ENCODE measurements at regions not wholly inside any gene's neighbourhood (a gene's known extent, or its start where the extent isn't known, plus 50 kb on each side); places are given as distances from the start of the nearest gene placed in this dataset.

- H3K79me2 ChIP-seq (ENCODE audit: insufficient read depth, low read length) = no peaks in the 10 kb centered on the region
- TF ChIP-seq EZH2phosphoT487 (IDR thresholded peaks at IDR 0.05; ENCODE audit: borderline replicate concordance) = no peak
- TF ChIP-seq, protein P1, sequence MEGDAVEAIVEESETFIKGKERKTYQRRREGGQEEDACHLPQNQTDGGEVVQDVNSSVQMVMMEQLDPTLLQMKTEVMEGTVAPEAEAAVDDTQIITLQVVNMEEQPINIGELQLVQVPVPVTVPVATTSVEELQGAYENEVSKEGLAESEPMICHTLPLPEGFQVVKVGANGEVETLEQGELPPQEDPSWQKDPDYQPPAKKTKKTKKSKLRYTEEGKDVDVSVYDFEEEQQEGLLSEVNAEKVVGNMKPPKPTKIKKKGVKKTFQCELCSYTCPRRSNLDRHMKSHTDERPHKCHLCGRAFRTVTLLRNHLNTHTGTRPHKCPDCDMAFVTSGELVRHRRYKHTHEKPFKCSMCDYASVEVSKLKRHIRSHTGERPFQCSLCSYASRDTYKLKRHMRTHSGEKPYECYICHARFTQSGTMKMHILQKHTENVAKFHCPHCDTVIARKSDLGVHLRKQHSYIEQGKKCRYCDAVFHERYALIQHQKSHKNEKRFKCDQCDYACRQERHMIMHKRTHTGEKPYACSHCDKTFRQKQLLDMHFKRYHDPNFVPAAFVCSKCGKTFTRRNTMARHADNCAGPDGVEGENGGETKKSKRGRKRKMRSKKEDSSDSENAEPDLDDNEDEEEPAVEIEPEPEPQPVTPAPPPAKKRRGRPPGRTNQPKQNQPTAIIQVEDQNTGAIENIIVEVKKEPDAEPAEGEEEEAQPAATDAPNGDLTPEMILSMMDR (conservative IDR thresholded peaks at IDR 0.05; ENCODE audit: low read length) = no peak
- no peaks in the 10 kb centered on the region for H3K9me2 ChIP-seq (replicated peaks; ENCODE audit: low read depth, low read length)
- H3K4me2 ChIP-seq (ENCODE audit: low read depth, low read length, poor library complexity, severe bottlenecking) = no peak overlapping the region
- H3F3A ChIP-seq (ENCODE audit: low read depth) = no peaks in the 10 kb centered on the region
- no peak overlapping the region for H3K9ac ChIP-seq (ENCODE audit: low read depth, low read length, poor library complexity, severe bottlenecking)
- no peaks in the 10 kb centered on the region for H3K9me3 ChIP-seq (ENCODE audit: insufficient read depth, low read depth, low read length)
- no peaks in the 10 kb centered on the region for H4K20me1 ChIP-seq (ENCODE audit: insufficient read depth, low read length, poor library complexity, severe bottlenecking)
- H2AFZ ChIP-seq (ENCODE audit: low read length) = no peak overlapping the region
- H3K4me1 ChIP-seq (ENCODE audit: insufficient read depth, low read length, poor library complexity, severe bottlenecking) = no peaks in the 10 kb centered on the region
- no peak overlapping the region for H3K4me3 ChIP-seq (ENCODE audit: low read length, poor library complexity, severe bottlenecking)
- no peaks in the 10 kb centered on the region for H3K27me3 ChIP-seq (ENCODE audit: insufficient read depth, low read length, poor library complexity, severe bottlenecking)
- H3K36me3 ChIP-seq (ENCODE audit: insufficient read depth, low read length) = no peaks in the 10 kb centered on the region
Observed at GRCh38 chr1:219465212-219466093, 147.5 kb downstream of the ZC3H11B start.

GRCh38 chr1:219463636-219464035, 149.3 kb downstream of the ZC3H11B start:
- H3K27me3 ChIP-seq (ENCODE audit: insufficient read depth, low read length, poor library complexity, severe bottlenecking) = no peaks in the 10 kb centered on the region
- no peaks in the 10 kb centered on the region for H3F3A ChIP-seq (ENCODE audit: low read depth)
- no peaks in the 10 kb centered on the region for H3K4me1 ChIP-seq (ENCODE audit: insufficient read depth, low read length, poor library complexity, severe bottlenecking)
- no peaks in the 10 kb centered on the region for H3K36me3 ChIP-seq (ENCODE audit: insufficient read depth, low read length)
- no peaks in the 10 kb centered on the region for H3K79me2 ChIP-seq (ENCODE audit: insufficient read depth, low read length)
- no peaks in the 10 kb centered on the region for H3K9me3 ChIP-seq (ENCODE audit: insufficient read depth, low read depth, low read length)
- H3K4me2 ChIP-seq (ENCODE audit: low read depth, low read length, poor library complexity, severe bottlenecking) = no peak overlapping the region
- H3K4me3 ChIP-seq (ENCODE audit: low read length, poor library complexity, severe bottlenecking) = no peak overlapping the region
- TF ChIP-seq EZH2phosphoT487 (IDR thresholded peaks at IDR 0.05; ENCODE audit: borderline replicate concordance) = no peak
- TF ChIP-seq, protein P1 (conservative IDR thresholded peaks at IDR 0.05; ENCODE audit: low read length) = no peak
- no peak overlapping the region for H3K9ac ChIP-seq (ENCODE audit: low read depth, low read length, poor library complexity, severe bottlenecking)
- H4K20me1 ChIP-seq (ENCODE audit: insufficient read depth, low read length, poor library complexity, severe bottlenecking) = no peaks in the 10 kb centered on the region
- no peak overlapping the region for H2AFZ ChIP-seq (ENCODE audit: low read length)
- H3K9me2 ChIP-seq (replicated peaks; ENCODE audit: low read depth, low read length) = no peaks in the 10 kb centered on the region

DNA sequence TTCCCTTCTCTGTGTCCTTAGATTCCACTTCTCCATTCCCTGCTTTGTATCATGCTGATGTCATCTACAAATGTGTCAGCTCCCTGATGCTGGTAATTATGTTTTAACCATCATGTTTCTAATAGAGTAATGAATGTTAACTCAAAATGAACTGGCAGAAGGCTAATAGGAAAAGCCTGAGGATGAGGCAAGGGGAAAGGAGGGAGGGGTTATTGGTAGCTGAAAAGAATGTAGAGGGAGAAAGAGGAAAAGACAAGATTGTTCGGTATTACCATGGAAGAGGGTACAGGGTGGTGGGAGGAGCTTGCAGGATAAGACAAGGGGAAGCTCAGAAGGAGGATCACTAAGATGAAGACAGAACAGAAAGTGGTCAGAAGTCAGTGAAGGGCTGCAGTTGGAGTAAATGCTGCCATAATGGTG, 150.9 kb downstream of the ZC3H11B start:
- H3K4me2 ChIP-seq (ENCODE audit: low read depth, low read length, poor library complexity, severe bottlenecking) = no peak overlapping the region
- no peaks in the 10 kb centered on the region for H3K27me3 ChIP-seq (ENCODE audit: insufficient read depth, low read length, poor library complexity, severe bottlenecking)
- no peak overlapping the region for H3K9ac ChIP-seq (ENCODE audit: low read depth, low read length, poor library complexity, severe bottlenecking)
- H3K9me3 ChIP-seq (ENCODE audit: insufficient read depth, low read depth, low read length) = no peaks in the 10 kb centered on the region
- H3F3A ChIP-seq (ENCODE audit: low read depth) = no peaks in the 10 kb centered on the region
- H3K79me2 ChIP-seq (ENCODE audit: insufficient read depth, low read length) = no peaks in the 10 kb centered on the region
- H3K4me3 ChIP-seq (ENCODE audit: low read length, poor library complexity, severe bottlenecking) = no peak overlapping the region
- H4K20me1 ChIP-seq (ENCODE audit: insufficient read depth, low read length, poor library complexity, severe bottlenecking) = no peaks in the 10 kb centered on the region
- no peak overlapping the region for H2AFZ ChIP-seq (ENCODE audit: low read length)
- H3K9me2 ChIP-seq (replicated peaks; ENCODE audit: low read depth, low read length) = no peaks in the 10 kb centered on the region
- no peak for TF ChIP-seq EZH2phosphoT487 (IDR thresholded peaks at IDR 0.05; ENCODE audit: borderline replicate concordance)
- TF ChIP-seq, protein P1 (conservative IDR thresholded peaks at IDR 0.05; ENCODE audit: low read length) = no peak
- H3K4me1 ChIP-seq (ENCODE audit: insufficient read depth, low read length, poor library complexity, severe bottlenecking) = no peaks in the 10 kb centered on the region
- H3K36me3 ChIP-seq (ENCODE audit: insufficient read depth, low read length) = no peaks in the 10 kb centered on the region
